SK-N-SH (cell line): ENCODE measurements at regions not wholly inside any gene's neighbourhood (a gene's known extent, or its start where the extent isn't known, plus 50 kb on each side); places are given as distances from the start of the nearest gene placed in this dataset.

Experiments
- CTCF ChIA-PET: fragments of 300-600, 350-600 bp; formaldehyde crosslinking; extraction: SDS; loops from one replicate; lab custom pipeline; 2021; lab: Yijun Ruan, JAX
- POLR2A ChIA-PET: fragments of 350-600 bp; sonication (Branson Sonifier 250); formaldehyde crosslinking; extraction: SDS; loops from one replicate; lab custom pipeline; 2020; ENCODE audit warnings: antibody characterized with exemption, inconsistent platforms; lab: Yijun Ruan, JAX
- DNase-seq: peaks from one replicate; pipeline ENCODE4 v3.0.0; 2012
- H2AFZ ChIP-seq: fragments of 200-600 bp; sonication (generic); 2 replicates; pipeline ENCODE4 v1.8.1; 2016; ENCODE audit warnings: antibody characterized with exemption, mild to moderate bottlenecking, low read depth
- H3F3A ChIP-seq: fragments of 200-600 bp; sonication (generic); replicated peaks from 2 replicates; pipeline ENCODE3; 2016; ENCODE audit warnings: antibody characterized with exemption, mild to moderate bottlenecking; ENCODE audit not compliant: insufficient read depth
- H3K27ac ChIP-seq, 2 experiments: fragments of 200-500 bp in 1 of 2; fragments of 200-600 bp in 1 of 2; sonication (Bioruptor generic) in 1 of 2; sonication (generic), shearing (Covaris generic) in 1 of 2; 2 replicates each; pipeline versions ENCODE4 v1.5.1 to v1.6.1; 2014 to 2016; ENCODE audit warnings: low read depth in 2 of 2, inconsistent platforms in 1 of 2, low read length in 1 of 2, mild to moderate bottlenecking in 1 of 2, mixed read lengths in 1 of 2
- H3K27me3 ChIP-seq: fragments of 200-600 bp; sonication (generic), shearing (Covaris generic); 2 replicates; pipeline ENCODE4 v1.6.1; 2016; ENCODE audit warnings: mixed run types; ENCODE audit not compliant: insufficient read depth
- H3K36me3 ChIP-seq, 2 experiments: fragments of 200-500 bp in 1 of 2; fragments of 200-600 bp in 1 of 2; sonication (Bioruptor generic) in 1 of 2; sonication (generic) in 1 of 2; replicated peaks in 1 of 2; 2 replicates each; pipeline versions ENCODE3 to v1.5.1; 2014 to 2016; ENCODE audit warnings: low read length in 1 of 2, mild to moderate bottlenecking in 1 of 2; ENCODE audit not compliant: insufficient read depth in 2 of 2, control insufficient read depth in 1 of 2
- H3K4me1 ChIP-seq, 2 experiments: fragments of 200-500 bp in 1 of 2; fragments of 200-600 bp in 1 of 2; sonication (Bioruptor generic) in 1 of 2; sonication (generic), shearing (Covaris generic) in 1 of 2; 2 replicates each; pipeline versions ENCODE4 v1.5.1 to v1.6.1; 2014 to 2016; ENCODE audit warnings: low read depth in 1 of 2, low read length in 1 of 2, mixed run types in 1 of 2; ENCODE audit not compliant: insufficient read depth in 2 of 2, control insufficient read depth in 1 of 2
- H3K4me2 ChIP-seq: fragments of 200-600 bp; sonication (generic), shearing (Covaris generic); 2 replicates; pipeline ENCODE4 v1.6.1; 2017; ENCODE audit warnings: mixed run types
- H3K4me3 ChIP-seq, 2 experiments: fragments of 200-500 bp in 1 of 2; fragments of 200-600 bp in 1 of 2; sonication (Bioruptor generic) in 1 of 2; sonication (generic), shearing (Covaris generic) in 1 of 2; 2 replicates each; pipeline versions ENCODE4 v1.5.1 to v1.8.1; 2014 to 2016; ENCODE audit warnings: low read depth in 2 of 2, inconsistent platforms in 1 of 2, low read length in 1 of 2, mild to moderate bottlenecking in 1 of 2, mixed read lengths in 1 of 2, moderate library complexity in 1 of 2
- H3K79me2 ChIP-seq: fragments of 200-600 bp; sonication (generic); 2 replicates; pipeline ENCODE4 v1.8.1; 2017; ENCODE audit warnings: mild to moderate bottlenecking; ENCODE audit not compliant: insufficient read depth
- H3K9ac ChIP-seq: fragments of 200-600 bp; sonication (generic); 2 replicates; pipeline ENCODE4 v1.6.1; 2017; ENCODE audit warnings: mixed run types
- H3K9me2 ChIP-seq: fragments of 200-600 bp; sonication (generic); 2 replicates; pipeline ENCODE4 v1.6.1; 2017; ENCODE audit warnings: mixed run types
- H3K9me3 ChIP-seq: fragments of 200-600 bp; sonication (generic); 2 replicates; pipeline ENCODE4 v1.6.1; 2017; ENCODE audit warnings: mixed run types, mild to moderate bottlenecking, moderate library complexity
- H4K20me1 ChIP-seq: fragments of 200-600 bp; sonication (generic); 2 replicates; pipeline ENCODE4 v1.6.1; 2017; ENCODE audit warnings: mild to moderate bottlenecking, mixed run types; ENCODE audit not compliant: insufficient read depth
- CHD2 ChIP-seq: fragments of 150-350 bp; IDR thresholded peaks from 2 replicates; pipeline ENCODE4 v1.6.1; 2018; ENCODE audit warnings: low read length; ENCODE audit not compliant: partially characterized antibody
- CTCF ChIP-seq: fragments of 200-600 bp; sonication (generic); IDR thresholded peaks from 2 replicates; pipeline ENCODE4 v1.6.1; 2017; ENCODE audit warnings: antibody characterized with exemption, mild to moderate bottlenecking, moderate library complexity
- ELF1 ChIP-seq: IDR thresholded peaks from 2 replicates; pipeline ENCODE4 v1.4.0; 2012
- EP300 ChIP-seq, 2 experiments: IDR thresholded peaks; 2 replicates each; pipeline versions ENCODE4 v1.4.0 to v1.6.1; 2012; ENCODE audit warnings: borderline replicate concordance in 1 of 2, low read depth in 1 of 2, low read length in 1 of 2
- EZH2phosphoT487 ChIP-seq: fragments of 200-600 bp; sonication (generic); IDR thresholded peaks from 2 replicates; pipeline ENCODE4 v1.6.1; 2017; ENCODE audit warnings: low read depth, mixed run types, mild to moderate bottlenecking, antibody characterized with exemption, moderate library complexity, borderline replicate concordance
- FOSL2 ChIP-seq: IDR thresholded peaks from 2 replicates; pipeline ENCODE4 v1.4.0; 2012; ENCODE audit warnings: low read depth, mild to moderate bottlenecking, moderate library complexity, borderline replicate concordance
- FOXJ3 ChIP-seq: sonication (generic); formaldehyde crosslinking; IDR thresholded peaks from 2 replicates; pipeline ENCODE4 v1.5.1; 2020; ENCODE audit warnings: mild to moderate bottlenecking, missing genetic modification reagents
- GATA2 ChIP-seq: sonication (generic); formaldehyde crosslinking; IDR thresholded peaks from 2 replicates; pipeline ENCODE4 v1.5.0; 2020; ENCODE audit warnings: mild to moderate bottlenecking, missing genetic modification reagents
- MAX ChIP-seq: IDR thresholded peaks from 2 replicates; pipeline ENCODE4 v1.4.0; 2012; ENCODE audit warnings: low read depth
- POLR2AphosphoS5 ChIP-seq: IDR thresholded peaks from 2 replicates; pipeline ENCODE4 v1.6.1; 2012; ENCODE audit warnings: low read depth, low read length
- RCOR1 ChIP-seq: fragments of 150-350 bp; IDR thresholded peaks from 2 replicates; pipeline ENCODE4 v1.6.1; 2017; ENCODE audit warnings: antibody characterized with exemption, low read length
- RFX5 ChIP-seq: IDR thresholded peaks from 2 replicates; pipeline ENCODE4 v1.6.1; 2012; ENCODE audit warnings: mild to moderate bottlenecking, improper control_type of control experiment, low read length
- SIN3A ChIP-seq: IDR thresholded peaks from 2 replicates; pipeline ENCODE4 v1.6.1; 2012; ENCODE audit warnings: low read depth, mild to moderate bottlenecking, low read length, moderate library complexity, borderline replicate concordance
- USF2 ChIP-seq: fragments of 150-350 bp; IDR thresholded peaks from 2 replicates; pipeline ENCODE4 v1.6.1; 2017; ENCODE audit warnings: antibody characterized with exemption, low read length, low read depth, borderline replicate concordance
- YY1 ChIP-seq: IDR thresholded peaks from 2 replicates; pipeline ENCODE4 v1.4.0; 2012; ENCODE audit warnings: low read depth, mild to moderate bottlenecking
- ZBTB33 ChIP-seq: IDR thresholded peaks from 2 replicates; pipeline ENCODE4 v1.4.0; 2012; ENCODE audit warnings: low read depth, borderline replicate concordance
- WGBS: methylation state at CpG from one replicate; pipeline ENCODE4 v1.1.6; 2017; ENCODE audit warnings: low lambda C conversion rate; 5-methylcytosine and 5-hydroxymethylcytosine counted together

GRCh38 chr2:175323162-175323561 lies 141.7 kb upstream of the ATP5MC3 start:
- CTCF ChIA-PET = interaction anchor here (1.9 kb wide), 1 partner anchor 765 kb away, joined by 6 read pairs; no protein-coding TSS in a partner anchor
- Histone ChIP-seq H3F3A (no peaks in the 10 kb centered on the region), H2AFZ (no peak overlapping the region)

More at GRCh38 chr2:175323162-175323561, 141.7 kb upstream of the ATP5MC3 start:
- 33% methylated on average over 4 of the region's 4 CpGs for WGBS
- no peak for TF ChIP-seq CHD2
- no peak for TF ChIP-seq SIN3A
- TF ChIP-seq FOSL2 = no peak
- no peak for TF ChIP-seq USF2
- TF ChIP-seq YY1 = no peak
- TF ChIP-seq MAX = no peak
- TF ChIP-seq RFX5 = no peak
- TF ChIP-seq CTCF = no peak
- TF ChIP-seq RCOR1 = no peak
- TF ChIP-seq EZH2phosphoT487 = no peak
- TF ChIP-seq ELF1 = no peak
- no peak for TF ChIP-seq FOXJ3 (CRISPR knock-in tag)
- no peak for TF ChIP-seq POLR2AphosphoS5
- no peak for TF ChIP-seq GATA2 (CRISPR knock-in tag)
- no peak for TF ChIP-seq EP300 (IDR thresholded peaks at IDR 0.05; ENCODE audit: borderline replicate concordance in 1 of 2, low read depth in 1 of 2, low read length in 1 of 2)
- TF ChIP-seq ZBTB33 = no peak
- Histone ChIP-seq H3K79me2 (no peaks in the 10 kb centered on the region), H3K9me2 (no peaks in the 10 kb centered on the region), H3K9me3 (no peaks in the 10 kb centered on the region), H3K4me2 (no peak overlapping the region), H3K4me3 (no peak overlapping the region), H4K20me1 (no peaks in the 10 kb centered on the region), H3K27me3 (no peaks in the 10 kb centered on the region), H3K36me3 (no peaks in the 10 kb centered on the region), H3K9ac (no peak overlapping the region), H3K27ac (no peak overlapping the region), H3K4me1 (no peaks in the 10 kb centered on the region; a peak in 1 of 4 replicates)
- DNase-seq = no peak
- POLR2A ChIA-PET = no interaction called here
